Peyer's patch (tissue), 4 donors: ENCODE measurements at regions not wholly inside any gene's neighbourhood (a gene's known extent, or its start where the extent isn't known, plus 50 kb on each side); places are given as distances from the start of the nearest gene placed in this dataset.
A peak's percentile ranks its signal among the peaks of the same experiment; 100 is the strongest.
"Not testable (repeated sequence)": the region's sequence is repeated elsewhere in the genome, so short reads cannot be mapped to it uniquely, and the experiment has no call there.

Experiments used
- DNase-seq, 3 donors: peaks; one replicate each; pipeline ENCODE4 v3.0.0-alpha.2; 2017 to 2019
- H3K27ac ChIP-seq, 4 donors: fragments of 200-600 bp; sonication (generic); one replicate each; pipeline ENCODE4 v1.5.1; 2016 to 2019
- H3K27me3 ChIP-seq, 2 donors: fragments of 200-600 bp; sonication (generic); one replicate each; pipeline ENCODE4 v1.5.1; 2019
- H3K36me3 ChIP-seq, 3 donors: fragments of 200-600 bp; sonication (generic); one replicate each; pipeline ENCODE4 v1.5.1; 2016 to 2019
- H3K4me1 ChIP-seq, 4 donors: fragments of 200-600 bp; sonication (generic); one replicate each; pipeline ENCODE4 v1.5.1; 2016 to 2019
- H3K4me3 ChIP-seq, 4 donors: fragments of 200-600 bp; sonication (generic); 1 replicate in 3 of 4; 2 replicates in 1 of 4; pipeline ENCODE4 v1.5.1; 2016 to 2019; ENCODE audit warnings: mild to moderate bottlenecking in 1 of 4
- H3K9me3 ChIP-seq, 4 donors: fragments of 200-600 bp; sonication (generic); one replicate each; pipeline ENCODE4 v1.5.1; 2016 to 2019; ENCODE audit warnings: mild to moderate bottlenecking in 1 of 4
- POLR2A ChIP-seq, 2 donors: fragments of 450-650 bp; IDR thresholded peaks; one replicate each; pipeline ENCODE4 v1.5.1; 2017; ENCODE audit warnings: antibody characterized with exemption in 2 of 2, mild to moderate bottlenecking in 2 of 2, moderate library complexity in 2 of 2
- TF ChIP-seq, protein P1 (sequence below), 6 experiments: fragments of 450-650 bp in 4 of 6; fragments of 200-600 bp in 2 of 6; sonication (generic) in 1 of 6; IDR thresholded peaks; one replicate each; pipeline ENCODE4 v1.5.1; 2017 to 2019; ENCODE audit warnings: antibody characterized with exemption in 6 of 6, mild to moderate bottlenecking in 3 of 6, moderate library complexity in 1 of 6

DNA sequence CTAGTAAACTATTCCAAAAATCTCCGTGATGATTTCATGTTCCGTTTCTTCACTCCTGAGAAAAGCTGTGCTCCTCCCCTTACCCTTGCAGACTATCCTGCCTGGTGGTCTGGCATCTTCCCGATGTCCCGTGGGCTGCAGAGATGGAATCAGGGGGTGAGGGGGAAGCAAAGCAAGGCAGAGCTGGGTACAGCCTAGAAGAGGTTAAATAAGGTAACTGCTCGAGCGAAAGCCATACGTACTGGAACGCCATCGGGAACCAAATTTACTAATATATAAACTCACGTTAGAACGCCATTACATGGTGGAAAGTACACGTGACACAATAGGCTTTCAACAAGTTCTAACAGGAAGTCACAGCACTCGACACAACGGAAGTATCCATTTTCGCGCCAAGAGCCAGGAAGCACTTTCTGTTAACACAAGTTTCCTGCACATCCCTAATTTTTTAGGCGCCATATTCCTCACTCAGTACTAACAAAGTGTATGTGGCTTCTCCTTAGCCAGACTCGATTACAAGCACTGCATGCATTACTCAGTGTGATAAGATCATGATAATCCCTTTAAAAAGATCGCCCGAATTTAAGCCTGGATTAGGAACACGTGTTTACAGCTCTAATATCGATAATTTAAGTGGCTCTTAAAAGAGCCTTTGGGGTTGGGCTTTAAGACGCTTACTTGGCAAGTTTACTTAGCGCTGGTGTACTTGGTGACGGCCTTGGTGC is 101.6 kb upstream of the PRSS16 start:
- peak; percentile 38 to 47 for TF ChIP-seq POLR2A (IDR thresholded peaks at IDR 0.05)
- TF ChIP-seq, protein P1, sequence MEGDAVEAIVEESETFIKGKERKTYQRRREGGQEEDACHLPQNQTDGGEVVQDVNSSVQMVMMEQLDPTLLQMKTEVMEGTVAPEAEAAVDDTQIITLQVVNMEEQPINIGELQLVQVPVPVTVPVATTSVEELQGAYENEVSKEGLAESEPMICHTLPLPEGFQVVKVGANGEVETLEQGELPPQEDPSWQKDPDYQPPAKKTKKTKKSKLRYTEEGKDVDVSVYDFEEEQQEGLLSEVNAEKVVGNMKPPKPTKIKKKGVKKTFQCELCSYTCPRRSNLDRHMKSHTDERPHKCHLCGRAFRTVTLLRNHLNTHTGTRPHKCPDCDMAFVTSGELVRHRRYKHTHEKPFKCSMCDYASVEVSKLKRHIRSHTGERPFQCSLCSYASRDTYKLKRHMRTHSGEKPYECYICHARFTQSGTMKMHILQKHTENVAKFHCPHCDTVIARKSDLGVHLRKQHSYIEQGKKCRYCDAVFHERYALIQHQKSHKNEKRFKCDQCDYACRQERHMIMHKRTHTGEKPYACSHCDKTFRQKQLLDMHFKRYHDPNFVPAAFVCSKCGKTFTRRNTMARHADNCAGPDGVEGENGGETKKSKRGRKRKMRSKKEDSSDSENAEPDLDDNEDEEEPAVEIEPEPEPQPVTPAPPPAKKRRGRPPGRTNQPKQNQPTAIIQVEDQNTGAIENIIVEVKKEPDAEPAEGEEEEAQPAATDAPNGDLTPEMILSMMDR (IDR thresholded peaks at IDR 0.05), result no peak
- H3K36me3 ChIP-seq, result no peaks in the 10 kb centered on the region
- H3K27me3 ChIP-seq, result no peaks in the 10 kb centered on the region
- H3K27ac ChIP-seq, result peak overlapping the region; percentile 93 to 98 (median 94)
- no peaks in the 10 kb centered on the region for H3K9me3 ChIP-seq
- peak; percentile 62 to 92 (median 77) for DNase-seq
- H3K4me3 ChIP-seq, result peak overlapping the region; percentile 51 to 67 (median 60)
- peaks cover 0 to 18% (median 0%) of the 10 kb centered on the region in 4 donors for H3K4me1 ChIP-seq

DNA sequence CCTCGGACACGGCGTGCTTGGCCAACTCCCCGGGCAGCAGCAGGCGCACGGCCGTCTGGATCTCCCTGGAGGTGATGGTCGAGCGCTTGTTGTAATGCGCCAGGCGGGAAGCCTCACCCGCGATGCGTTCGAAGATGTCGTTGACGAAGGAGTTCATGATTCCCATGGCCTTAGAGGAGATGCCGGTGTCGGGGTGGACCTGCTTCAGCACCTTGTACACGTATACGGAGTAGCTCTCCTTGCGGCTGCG is 101.1 kb upstream of the PRSS16 start:
- H3K27me3 ChIP-seq, H3K9me3 ChIP-seq, H3K36me3 ChIP-seq: not testable (repeated sequence)
- Histone ChIP-seq H3K27ac (peak overlapping the region; percentile 93 to 98 (median 94)), H3K4me3 (peak overlapping the region; percentile 51 to 67 (median 60)), H3K4me1 (peaks cover 0 to 14% (median 0%) of the 10 kb centered on the region in 4 donors)
- peak in 1 of 3 donors; percentile 20 for DNase-seq

DNA sequence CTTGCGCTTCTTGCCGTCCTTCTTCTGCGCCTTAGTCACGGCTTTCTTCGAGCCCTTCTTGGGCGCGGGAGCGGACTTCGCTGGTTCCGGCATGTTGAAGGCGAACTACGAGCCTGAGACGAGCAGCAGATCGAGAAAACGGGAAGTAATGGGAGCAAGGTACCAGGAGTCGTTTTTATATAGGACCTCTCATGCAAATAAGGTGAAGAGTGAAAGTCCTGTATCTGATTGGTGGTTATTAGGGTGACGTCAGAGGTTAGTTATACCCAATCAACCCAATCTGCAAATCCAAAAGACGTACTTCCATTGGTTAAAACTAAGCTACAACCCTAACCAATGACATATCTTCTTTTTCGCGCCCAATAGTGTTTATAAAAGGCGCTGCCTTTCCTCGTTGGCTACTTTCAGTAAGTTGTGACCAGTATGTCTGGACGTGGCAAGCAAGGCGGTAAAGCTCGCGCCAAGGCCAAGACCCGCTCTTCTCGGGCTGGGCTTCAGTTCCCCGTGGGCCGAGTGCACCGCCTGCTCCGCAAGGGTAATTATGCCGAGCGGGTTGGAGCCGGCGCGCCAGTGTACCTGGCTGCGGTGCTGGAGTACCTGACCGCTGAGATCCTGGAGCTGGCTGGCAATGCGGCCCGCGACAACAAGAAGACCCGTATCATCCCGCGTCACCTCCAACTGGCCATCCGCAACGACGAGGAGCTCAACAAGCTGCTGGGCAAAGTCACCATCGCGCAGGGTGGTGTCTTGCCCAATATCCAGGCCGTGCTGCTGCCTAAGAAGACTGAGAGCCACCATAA is 100.6 kb upstream of the PRSS16 start:
- Histone ChIP-seq H3K27me3 (no peaks in the 10 kb centered on the region), H3K36me3 (no peaks in the 10 kb centered on the region), H3K4me3 (peak overlapping the region; percentile 51 to 67 (median 60)), H3K9me3 (no peaks in the 10 kb centered on the region), H3K27ac (peak overlapping the region; percentile 93 to 98 (median 94)), H3K4me1 (peaks cover 0 to 9% (median 0%) of the 10 kb centered on the region in 4 donors)
- DNase-seq, result peak; percentile 86 to 95 (median 87)
- TF ChIP-seq, protein P1 (IDR thresholded peaks at IDR 0.05), result no peak
- peak; percentile 99 for TF ChIP-seq POLR2A (IDR thresholded peaks at IDR 0.05)

- no peaks in the 10 kb centered on the region for H3K9me3 ChIP-seq
- H3K4me1 ChIP-seq, result peaks cover 0 to 9% (median 0%) of the 10 kb centered on the region in 4 donors
- DNase-seq, result no peak
- TF ChIP-seq POLR2A (IDR thresholded peaks at IDR 0.05), result no peak
- TF ChIP-seq, protein P1 (IDR thresholded peaks at IDR 0.05), result no peak
- no peaks in the 10 kb centered on the region for H3K27me3 ChIP-seq
- H3K36me3 ChIP-seq, result no peaks in the 10 kb centered on the region
- H3K27ac ChIP-seq, result no peak overlapping the region
- H3K4me3 ChIP-seq, result no peak overlapping the region
These were observed 99.1 kb upstream of the PRSS16 start for GRCh38 chr6:27148404-27148795.

GRCh38 chr6:27149150-27149549 is 98.4 kb upstream of the PRSS16 start:
- Histone ChIP-seq H3K4me1 (peaks cover 0 to 6% (median 0%) of the 10 kb centered on the region in 4 donors), H3K27ac (no peak overlapping the region), H3K9me3 (no peaks in the 10 kb centered on the region), H3K4me3 (no peak overlapping the region), H3K36me3 (no peaks in the 10 kb centered on the region), H3K27me3 (no peaks in the 10 kb centered on the region)
- DNase-seq, result no peak
- TF ChIP-seq POLR2A (IDR thresholded peaks at IDR 0.05), result no peak
- TF ChIP-seq, protein P1 (IDR thresholded peaks at IDR 0.05), result no peak

DNA sequence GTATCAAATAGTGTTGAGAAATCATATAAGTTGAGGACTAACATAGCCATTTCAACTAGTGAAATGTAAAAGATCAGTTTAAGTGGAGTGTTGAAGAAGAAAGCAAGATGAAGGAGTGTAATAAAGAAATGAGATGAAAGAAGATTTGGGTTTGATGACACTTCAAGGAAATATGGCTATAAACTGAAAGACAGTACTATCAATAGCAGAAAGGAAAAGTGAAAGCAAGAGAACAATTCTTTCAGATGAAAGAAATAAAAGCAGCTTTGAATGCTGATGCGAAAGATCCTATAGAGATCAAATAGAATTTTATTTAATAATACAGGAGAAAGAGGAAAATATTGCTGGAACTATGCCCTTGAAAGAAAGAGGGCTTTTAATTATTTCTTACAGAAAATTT is 92.8 kb upstream of the PRSS16 start:
- TF ChIP-seq, protein P1 (IDR thresholded peaks at IDR 0.05), result no peak
- no peak for TF ChIP-seq POLR2A (IDR thresholded peaks at IDR 0.05)
- Histone ChIP-seq H3K4me1 (peaks cover 0 to 11% (median 0%) of the 10 kb centered on the region in 4 donors), H3K4me3 (no peak overlapping the region), H3K9me3 (no peaks in the 10 kb centered on the region), H3K36me3 (no peaks in the 10 kb centered on the region), H3K27ac (peak overlapping the region in 1 of 4 donors; percentile 33), H3K27me3 (no peaks in the 10 kb centered on the region)
- no peak for DNase-seq
